Mammary epithelial cell (primary cell): ENCODE measurements at regions not wholly inside any gene's neighbourhood (a gene's known extent, or its start where the extent isn't known, plus 50 kb on each side); places are given as distances from the start of the nearest gene placed in this dataset.

ENCODE experiments used
- CTCF ChIP-seq, 2 donors: IDR thresholded peaks in 1 of 2; conservative IDR thresholded peaks in 1 of 2; 2 replicates each; pipeline ENCODE4 v1.5.1; 2011 to 2012; ENCODE audit warnings: inconsistent platforms in 2 of 2, low read length in 2 of 2, mild to moderate bottlenecking in 2 of 2, control low read depth in 1 of 2, low read depth in 1 of 2; ENCODE audit not compliant: insufficient read depth in 1 of 2; ENCODE audit errors: extremely low read depth in 1 of 2
- EZH2 ChIP-seq: IDR thresholded peaks from 2 replicates; pipeline ENCODE4 v1.6.1; 2012; ENCODE audit warnings: low read length, inconsistent platforms, borderline replicate concordance

GRCh38 chr3:4060064-4060463 is 243.1 kb upstream of the SETMAR start:
- TF ChIP-seq CTCF (conservative IDR thresholded peaks at IDR 0.05 in 1 of 2, IDR thresholded peaks at IDR 0.05 in 1 of 2; ENCODE audit: extremely low read depth in 1 of 2, insufficient read depth in 1 of 2, low read depth in 1 of 2, low read length in 2 of 2) (no peak), EZH2 (no peak)
